ENCODE measurements at regions not wholly inside any gene's neighbourhood (a gene's known extent, or its start where the extent isn't known, plus 50 kb on each side); places are given as distances from the start of the nearest gene placed in this dataset.

- TF ChIP-seq CTCF (IDR thresholded peaks at IDR 0.05; ENCODE audit: borderline replicate concordance, control extremely low read depth, extremely low read depth, insufficient read depth, missing control alignments) = no peak
- in situ Hi-C loops (cut with MboI; ENCODE audit: low sequenced_read_pairs, unreplicated experiment) = no loop called here
- no peak for DNase-seq (ENCODE audit: low spot score)
Measured at GRCh38 chr6:74282143-74282689, 586.2 kb downstream of the CD109 start.

- no peak for TF ChIP-seq CTCF (IDR thresholded peaks at IDR 0.05; ENCODE audit: borderline replicate concordance, control extremely low read depth, extremely low read depth, insufficient read depth, missing control alignments)
- in situ Hi-C loops (cut with MboI; ENCODE audit: low sequenced_read_pairs, unreplicated experiment) = no loop called here
- no peak for DNase-seq (ENCODE audit: low spot score)
Measured at GRCh38 chr6:74280130-74280692, 584.2 kb downstream of the CD109 start.

- no peak for TF ChIP-seq CTCF (IDR thresholded peaks at IDR 0.05; ENCODE audit: borderline replicate concordance, control extremely low read depth, extremely low read depth, insufficient read depth, missing control alignments)
- no peak for DNase-seq (ENCODE audit: low spot score)
- in situ Hi-C loops (cut with MboI; ENCODE audit: low sequenced_read_pairs, unreplicated experiment) = no loop called here
Measured at GRCh38 chr6:74277777-74278186, 581.8 kb downstream of the CD109 start.

GRCh38 chr6:74273541-74273940 lies 577.5 kb downstream of the CD109 start:
- in situ Hi-C loops (cut with MboI; ENCODE audit: low sequenced_read_pairs, unreplicated experiment) = no loop called here
- DNase-seq (ENCODE audit: low spot score) = no peak
- TF ChIP-seq CTCF (IDR thresholded peaks at IDR 0.05; ENCODE audit: borderline replicate concordance, control extremely low read depth, extremely low read depth, insufficient read depth, missing control alignments) = no peak

GRCh38 chr6:74269600-74269858 lies 573.5 kb downstream of the CD109 start:
- no peak for DNase-seq (ENCODE audit: low spot score)
- in situ Hi-C loops (cut with MboI; ENCODE audit: low sequenced_read_pairs, unreplicated experiment) = no loop called here
- no peak for TF ChIP-seq CTCF (IDR thresholded peaks at IDR 0.05; ENCODE audit: borderline replicate concordance, control extremely low read depth, extremely low read depth, insufficient read depth, missing control alignments)

GRCh38 chr6:74268815-74269599 lies 573.0 kb downstream of the CD109 start:
- in situ Hi-C loops (cut with MboI; ENCODE audit: low sequenced_read_pairs, unreplicated experiment) = no loop called here

More at GRCh38 chr6:74268815-74269599, 573.0 kb downstream of the CD109 start:
- DNase-seq (ENCODE audit: low spot score) = no peak
- TF ChIP-seq CTCF (IDR thresholded peaks at IDR 0.05; ENCODE audit: borderline replicate concordance, control extremely low read depth, extremely low read depth, insufficient read depth, missing control alignments) = no peak

Data from GM13976 (cell line).